HCT116 (cell line): ENCODE measurements at regions not wholly inside any gene's neighbourhood (a gene's known extent, or its start where the extent isn't known, plus 50 kb on each side); places are given as distances from the start of the nearest gene placed in this dataset.

ENCODE experiments used
- ATAC-seq: fragments of 200-7000 bp; cut with Tn5 transposase; 2 replicates; pipeline ENCODE4 v1.9.1; 2020; ENCODE audit warnings: mild to moderate bottlenecking, moderate library complexity
- BruUV-seq: library from RNA; stranded (reverse); fragments of 400-500 nt; replicated peaks from 2 replicates; lab custom pipeline; 2021; lab: Mats Ljungman, UMichigan
- CTCF ChIA-PET: fragments of 300-600 bp; sonication (Branson Sonifier 250); formaldehyde crosslinking; loops from one replicate; lab custom pipeline; 2021; ENCODE audit warnings: antibody characterized with exemption; lab: Charles Lee
- POLR2A ChIA-PET: fragments of 300-600, 350-600 bp; sonication (Branson Sonifier 250); formaldehyde crosslinking; loops from one replicate; lab custom pipeline; 2021; ENCODE audit warnings: antibody characterized with exemption; lab: Charles Lee
- RAD21 ChIA-PET, 2 experiments: fragments of 300-600 bp; sonication (Branson Sonifier 250); formaldehyde crosslinking; loops; one replicate each; lab custom pipeline; 2023; ENCODE audit warnings: low total read pairs in 2 of 2; ENCODE audit not compliant: uncharacterized antibody in 2 of 2, unreplicated experiment in 2 of 2, low non-redundant PET in 1 of 2; lab: Charles Lee
- DNase-seq: peaks from one replicate; pipeline ENCODE4 v3.0.0-alpha.2; 2010; ENCODE audit warnings: low read depth, low spot score
- H2AFZ ChIP-seq: fragments of 200-600 bp; shearing (Covaris generic), sonication (generic); 2 replicates; pipeline ENCODE4 v1.6.1; 2017; ENCODE audit warnings: low read depth, mixed run types, mixed read lengths, antibody characterized with exemption, low read length; ENCODE audit not compliant: poor library complexity, severe bottlenecking
- H3K27ac ChIP-seq: 2 replicates; pipeline ENCODE4 v1.5.1; 2012; ENCODE audit warnings: low read depth, low read length
- H3K27me3 ChIP-seq: fragments of 200-600 bp; sonication (generic); 2 replicates; pipeline ENCODE4 v1.6.1; 2016; ENCODE audit warnings: mixed run types, low read length, mixed read lengths; ENCODE audit not compliant: insufficient read depth
- H3K36me3 ChIP-seq, 2 experiments: fragments of 200-500 bp in 1 of 2; fragments of 200-600 bp in 1 of 2; sonication (Bioruptor generic) in 1 of 2; sonication (generic) in 1 of 2; 2 replicates each; pipeline versions ENCODE4 v1.5.1 to v1.6.1; 2014 to 2016; ENCODE audit warnings: low read length in 2 of 2, inconsistent platforms in 1 of 2, mixed read lengths in 1 of 2, mixed run types in 1 of 2; ENCODE audit not compliant: insufficient read depth in 2 of 2, control insufficient read depth in 1 of 2
- H3K4me1 ChIP-seq, 2 experiments: fragments of 200-600 bp in 1 of 2; sonication (generic) in 1 of 2; 2 replicates each; pipeline versions ENCODE4 v1.5.1 to v1.6.1; 2012 to 2017; ENCODE audit warnings: low read length in 2 of 2, inconsistent platforms in 1 of 2, mild to moderate bottlenecking in 1 of 2, mixed read lengths in 1 of 2, mixed run types in 1 of 2, moderate library complexity in 1 of 2; ENCODE audit not compliant: insufficient read depth in 2 of 2, control insufficient read depth in 1 of 2
- H3K4me2 ChIP-seq: fragments of 200-600 bp; sonication (generic); 2 replicates; pipeline ENCODE4 v1.6.1; 2017; ENCODE audit warnings: mixed run types, low read length, mixed read lengths
- H3K4me3 ChIP-seq, 2 experiments: fragments of 200-600 bp in 1 of 2; sonication (generic) in 1 of 2; replicated peaks in 1 of 2; 2 replicates each; pipeline ENCODE4 v1.5.1; 2011 to 2016; ENCODE audit warnings: low read length in 2 of 2, control low read depth in 1 of 2, low read depth in 1 of 2, mild to moderate bottlenecking in 1 of 2, mixed read lengths in 1 of 2, mixed run types in 1 of 2
- H3K79me2 ChIP-seq: fragments of 200-600 bp; sonication (generic); 2 replicates; pipeline ENCODE4 v1.6.1; 2017; ENCODE audit warnings: mild to moderate bottlenecking, mixed run types, low read length, moderate library complexity, mixed read lengths; ENCODE audit not compliant: insufficient read depth
- H3K9ac ChIP-seq: fragments of 200-600 bp; sonication (generic); 2 replicates; pipeline ENCODE4 v1.6.1; 2016; ENCODE audit warnings: low read length, mixed read lengths
- H3K9me2 ChIP-seq: fragments of 200-600 bp; sonication (generic), shearing (Covaris generic); 2 replicates; pipeline ENCODE4 v1.6.1; 2017; ENCODE audit warnings: mixed run types, mild to moderate bottlenecking, moderate library complexity; ENCODE audit not compliant: insufficient read depth
- H3K9me3 ChIP-seq, 2 experiments: fragments of 200-500 bp in 1 of 2; fragments of 200-600 bp in 1 of 2; sonication (Bioruptor generic) in 1 of 2; sonication (generic) in 1 of 2; 2 replicates each; pipeline ENCODE4 v1.6.1; 2014 to 2017; ENCODE audit warnings: low read length in 2 of 2, mixed read lengths in 2 of 2, inconsistent platforms in 1 of 2, low read depth in 1 of 2, mild to moderate bottlenecking in 1 of 2, mixed run types in 1 of 2, moderate library complexity in 1 of 2; ENCODE audit not compliant: control insufficient read depth in 1 of 2, insufficient read depth in 1 of 2
- H4K20me1 ChIP-seq: fragments of 200-600 bp; sonication (generic), shearing (Covaris generic); 2 replicates; pipeline ENCODE4 v1.6.1; 2017; ENCODE audit warnings: mixed run types, mild to moderate bottlenecking, moderate library complexity; ENCODE audit not compliant: insufficient read depth
- CEBPB ChIP-seq: IDR thresholded peaks from 2 replicates; pipeline ENCODE4 v1.6.1; 2012; ENCODE audit warnings: low read depth
- EGR1 ChIP-seq: IDR thresholded peaks from 2 replicates; pipeline ENCODE4 v1.6.1; 2012; ENCODE audit warnings: low read depth
- ELF1 ChIP-seq: IDR thresholded peaks from 2 replicates; pipeline ENCODE4 v1.6.1; 2012; ENCODE audit warnings: low read depth, borderline replicate concordance
- EZH2 ChIP-seq: fragments of 200-600 bp; sonication (generic); IDR thresholded peaks from 2 replicates; pipeline ENCODE4 v1.6.1; 2017; ENCODE audit warnings: antibody characterized with exemption, mixed run types
- EZH2phosphoT487 ChIP-seq: fragments of 200-600 bp; IDR thresholded peaks from 2 replicates; pipeline ENCODE4 v1.6.1; 2018; ENCODE audit warnings: antibody characterized with exemption, borderline replicate concordance
- MAX ChIP-seq: IDR thresholded peaks from 2 replicates; pipeline ENCODE4 v1.6.1; 2012
- POLR2AphosphoS5 ChIP-seq: IDR thresholded peaks from 2 replicates; pipeline ENCODE4 v1.6.1; 2011; ENCODE audit warnings: mild to moderate bottlenecking, low read depth, low read length, moderate library complexity
- REST ChIP-seq: IDR thresholded peaks from 2 replicates; pipeline ENCODE4 v1.6.1; 2012; ENCODE audit warnings: low read depth
- SIN3A ChIP-seq: IDR thresholded peaks from 2 replicates; pipeline ENCODE4 v1.6.1; 2012; ENCODE audit warnings: low read depth
- SRF ChIP-seq: IDR thresholded peaks from 2 replicates; pipeline ENCODE4 v1.6.1; 2012; ENCODE audit warnings: low read depth
- YY1 ChIP-seq: IDR thresholded peaks from 2 replicates; pipeline ENCODE4 v1.6.1; 2011; ENCODE audit warnings: low read length, low read depth, moderate library complexity, mild to moderate bottlenecking; ENCODE audit not compliant: insufficient replicate concordance; ENCODE audit errors: extremely low read depth
- ZFX ChIP-seq: fragments of 450-650 bp; IDR thresholded peaks from 2 replicates; pipeline ENCODE4 v1.6.1; 2017
- intact Hi-C: fragments of 100-400 bp; cut with micrococcal nuclease; formaldehyde crosslinking; loops from 2 replicates; pipeline ENCODE4 v1.10.0; 2022
- TF ChIP-seq, protein P1 (sequence below), 3 experiments: fragments of 200-600 bp in 1 of 3; sonication (generic) in 1 of 3; IDR thresholded peaks in 2 of 3; conservative IDR thresholded peaks in 1 of 3; 2 replicates each; pipeline ENCODE4 v1.5.1; 2012 to 2017; ENCODE audit warnings: low read depth in 2 of 3, low read length in 2 of 3, antibody characterized with exemption in 1 of 3, borderline replicate concordance in 1 of 3, control low read depth in 1 of 3, mild to moderate bottlenecking in 1 of 3, mixed read lengths in 1 of 3, mixed run types in 1 of 3, moderate library complexity in 1 of 3; ENCODE audit not compliant: insufficient read depth in 1 of 3
- TF ChIP-seq, protein P2 (sequence below): IDR thresholded peaks from 2 replicates; pipeline ENCODE4 v1.6.1; 2011; ENCODE audit warnings: mild to moderate bottlenecking, low read length, moderate library complexity; ENCODE audit not compliant: insufficient replicate concordance; ENCODE audit errors: extremely low read depth
- TF ChIP-seq, protein P3 (sequence below): IDR thresholded peaks from 2 replicates; pipeline ENCODE4 v1.6.1; 2012

GRCh38 chr18:28576941-28577340, 400.0 kb upstream of the CDH2 start:
- Histone ChIP-seq H3K9me3 (no peaks in the 10 kb centered on the region), H3K79me2 (no peaks in the 10 kb centered on the region)
- TF ChIP-seq EGR1 = no peak
- no peak for TF ChIP-seq POLR2AphosphoS5
- TF ChIP-seq REST = no peak
- no peak for TF ChIP-seq SIN3A
- no peak for TF ChIP-seq EZH2phosphoT487
- TF ChIP-seq, protein P1, sequence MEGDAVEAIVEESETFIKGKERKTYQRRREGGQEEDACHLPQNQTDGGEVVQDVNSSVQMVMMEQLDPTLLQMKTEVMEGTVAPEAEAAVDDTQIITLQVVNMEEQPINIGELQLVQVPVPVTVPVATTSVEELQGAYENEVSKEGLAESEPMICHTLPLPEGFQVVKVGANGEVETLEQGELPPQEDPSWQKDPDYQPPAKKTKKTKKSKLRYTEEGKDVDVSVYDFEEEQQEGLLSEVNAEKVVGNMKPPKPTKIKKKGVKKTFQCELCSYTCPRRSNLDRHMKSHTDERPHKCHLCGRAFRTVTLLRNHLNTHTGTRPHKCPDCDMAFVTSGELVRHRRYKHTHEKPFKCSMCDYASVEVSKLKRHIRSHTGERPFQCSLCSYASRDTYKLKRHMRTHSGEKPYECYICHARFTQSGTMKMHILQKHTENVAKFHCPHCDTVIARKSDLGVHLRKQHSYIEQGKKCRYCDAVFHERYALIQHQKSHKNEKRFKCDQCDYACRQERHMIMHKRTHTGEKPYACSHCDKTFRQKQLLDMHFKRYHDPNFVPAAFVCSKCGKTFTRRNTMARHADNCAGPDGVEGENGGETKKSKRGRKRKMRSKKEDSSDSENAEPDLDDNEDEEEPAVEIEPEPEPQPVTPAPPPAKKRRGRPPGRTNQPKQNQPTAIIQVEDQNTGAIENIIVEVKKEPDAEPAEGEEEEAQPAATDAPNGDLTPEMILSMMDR (IDR thresholded peaks at IDR 0.05 in 2 of 3, conservative IDR thresholded peaks at IDR 0.05 in 1 of 3; ENCODE audit: borderline replicate concordance in 1 of 3, insufficient read depth in 1 of 3, low read depth in 2 of 3, low read length in 2 of 3) = no peak
- TF ChIP-seq ZFX = no peak
- TF ChIP-seq CEBPB = no peak
- no peak for TF ChIP-seq EZH2
- TF ChIP-seq ELF1 = no peak
- TF ChIP-seq SRF = no peak
- TF ChIP-seq, protein P2, sequence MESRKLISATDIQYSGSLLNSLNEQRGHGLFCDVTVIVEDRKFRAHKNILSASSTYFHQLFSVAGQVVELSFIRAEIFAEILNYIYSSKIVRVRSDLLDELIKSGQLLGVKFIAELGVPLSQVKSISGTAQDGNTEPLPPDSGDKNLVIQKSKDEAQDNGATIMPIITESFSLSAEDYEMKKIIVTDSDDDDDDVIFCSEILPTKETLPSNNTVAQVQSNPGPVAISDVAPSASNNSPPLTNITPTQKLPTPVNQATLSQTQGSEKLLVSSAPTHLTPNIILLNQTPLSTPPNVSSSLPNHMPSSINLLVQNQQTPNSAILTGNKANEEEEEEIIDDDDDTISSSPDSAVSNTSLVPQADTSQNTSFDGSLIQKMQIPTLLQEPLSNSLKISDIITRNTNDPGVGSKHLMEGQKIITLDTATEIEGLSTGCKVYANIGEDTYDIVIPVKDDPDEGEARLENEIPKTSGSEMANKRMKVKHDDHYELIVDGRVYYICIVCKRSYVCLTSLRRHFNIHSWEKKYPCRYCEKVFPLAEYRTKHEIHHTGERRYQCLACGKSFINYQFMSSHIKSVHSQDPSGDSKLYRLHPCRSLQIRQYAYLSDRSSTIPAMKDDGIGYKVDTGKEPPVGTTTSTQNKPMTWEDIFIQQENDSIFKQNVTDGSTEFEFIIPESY = no peak
- TF ChIP-seq, protein P3, sequence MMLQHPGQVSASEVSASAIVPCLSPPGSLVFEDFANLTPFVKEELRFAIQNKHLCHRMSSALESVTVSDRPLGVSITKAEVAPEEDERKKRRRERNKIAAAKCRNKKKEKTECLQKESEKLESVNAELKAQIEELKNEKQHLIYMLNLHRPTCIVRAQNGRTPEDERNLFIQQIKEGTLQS = no peak
- TF ChIP-seq YY1 = no peak
- no peak for TF ChIP-seq MAX
- TF ChIP-seq, all 23 proteins: peak for 0
- DNase-seq = no peak
- CTCF ChIA-PET = no interaction called here
- intact Hi-C loops = no loop called here
- POLR2A ChIA-PET = no interaction called here
- H4K20me1 ChIP-seq = no peaks in the 10 kb centered on the region
- no peaks in the 10 kb centered on the region for H3K36me3 ChIP-seq
- RAD21 ChIA-PET = no interaction called here
- H3K27ac ChIP-seq = no peak overlapping the region
- no peak for ATAC-seq
- H3K4me2 ChIP-seq = no peak overlapping the region
- no peaks in the 10 kb centered on the region for H3K4me1 ChIP-seq
- no peak overlapping the region for H3K9ac ChIP-seq
- H3K27me3 ChIP-seq = no peaks in the 10 kb centered on the region
- H3K4me3 ChIP-seq = no peak overlapping the region
- no TSS peak for BruUV-seq
- no peaks in the 10 kb centered on the region for H3K9me2 ChIP-seq
- no peak overlapping the region for H2AFZ ChIP-seq
